ENCODE measurements at regions not wholly inside any gene's neighbourhood (a gene's known extent, or its start where the extent isn't known, plus 50 kb on each side); places are given as distances from the start of the nearest gene placed in this dataset.

- H4K20me1 ChIP-seq (ENCODE audit: control insufficient read depth, insufficient read depth, insufficient read length), result no peaks in the 10 kb centered on the region
- H3K23me2 ChIP-seq (ENCODE audit: insufficient read length, low read depth, low read length, poor library complexity, severe bottlenecking), result no peaks in the 10 kb centered on the region
- Mint-ChIP-seq H3K4me1 (no peaks in the 10 kb centered on the region), H3K27me3 (ENCODE audit: low read depth) (no peaks in the 10 kb centered on the region), H3K36me3 (ENCODE audit: insufficient read depth in 1 of 3, low read depth in 3 of 3) (no peaks in the 10 kb centered on the region), H3K27ac (no peak overlapping the region), H3K9me3 (no peaks in the 10 kb centered on the region), H3K4me3 (no peak overlapping the region)
- H4K5ac ChIP-seq (ENCODE audit: insufficient read length, low read depth, low read length), result no peak overlapping the region
- no peak overlapping the region for H2AK5ac ChIP-seq (ENCODE audit: insufficient read length, low read length)
- no peak overlapping the region for H3K14ac ChIP-seq (ENCODE audit: insufficient read depth, low read length)
- no peak overlapping the region for H3K4ac ChIP-seq (ENCODE audit: low read depth, low read length)
- H3K23ac ChIP-seq (ENCODE audit: insufficient read length, low read depth, low read length), result no peak overlapping the region
- no peak overlapping the region for H3K18ac ChIP-seq (ENCODE audit: insufficient read length, low read depth, low read length)
- no peaks in the 10 kb centered on the region for H3K4me1 ChIP-seq (ENCODE audit: insufficient read depth, low read length)
- no peaks in the 10 kb centered on the region for H3K79me1 ChIP-seq (ENCODE audit: insufficient read depth, low read depth, low read length, poor library complexity, severe bottlenecking)
- no peak overlapping the region for H2AFZ ChIP-seq (ENCODE audit: low read length)
- H3K9me3 ChIP-seq (ENCODE audit: control insufficient read depth, low read depth, low read length), result no peaks in the 10 kb centered on the region
- no peak for DNase-seq
- no peak overlapping the region for H4K91ac ChIP-seq (ENCODE audit: insufficient read length, low read depth, low read length)
- no peak for TF ChIP-seq CTCF (conservative IDR thresholded peaks at IDR 0.05)
- no peaks in the 10 kb centered on the region for H3K79me2 ChIP-seq (ENCODE audit: insufficient read depth, low read length)
- no peak overlapping the region for H3K4me2 ChIP-seq (ENCODE audit: insufficient read depth, insufficient read length, low read length)
- no peak overlapping the region for H3T11ph ChIP-seq (ENCODE audit: low read length)
- H4K8ac ChIP-seq (replicated peaks; ENCODE audit: insufficient read length, low read depth, low read length), result no peak overlapping the region
- no peak overlapping the region for H2BK12ac ChIP-seq (ENCODE audit: insufficient read length, low read depth, low read length)
- H2BK5ac ChIP-seq (ENCODE audit: insufficient read length, low read length), result no peak overlapping the region
- no peak overlapping the region for H3K9ac ChIP-seq (ENCODE audit: extremely low read depth, insufficient read length, low read length)
- H2BK15ac ChIP-seq (ENCODE audit: low read depth, low read length), result no peak overlapping the region
- no peak overlapping the region for H2BK120ac ChIP-seq (ENCODE audit: low read depth, low read length, poor library complexity, severe bottlenecking)
- no peak overlapping the region for H3K27ac ChIP-seq (ENCODE audit: insufficient read length, low read depth, low read length)
- WGBS (ENCODE audit: extremely low coverage, insufficient read length, low lambda C conversion rate), result no CpG with 5 or more reads among the region's 2 CpGs
- H3K27me3 ChIP-seq (ENCODE audit: insufficient read depth, low read length), result no peaks in the 10 kb centered on the region
- H2BK20ac ChIP-seq (ENCODE audit: low read depth, low read length, poor library complexity, severe bottlenecking), result no peak overlapping the region
- H3K56ac ChIP-seq (ENCODE audit: insufficient read length, low read depth, low read length), result no peak overlapping the region
These were observed 279.5 kb upstream of the PCDH20 start for GRCh38 chr13:61695147-61695546.
